ENCODE measurements at regions not wholly inside any gene's neighbourhood (a gene's known extent, or its start where the extent isn't known, plus 50 kb on each side); places are given as distances from the start of the nearest gene placed in this dataset.

- no peak overlapping the region for H3K4me2 ChIP-seq (ENCODE audit: control insufficient read depth, insufficient read depth)
- no peaks in the 10 kb centered on the region for H3K36me3 ChIP-seq (ENCODE audit: control insufficient read depth in 2 of 2, insufficient read depth in 2 of 2, low read length in 1 of 2)
- H4K20me1 ChIP-seq (ENCODE audit: control insufficient read depth, insufficient read depth): no peaks in the 10 kb centered on the region
- H3K27ac ChIP-seq (ENCODE audit: control insufficient read depth, insufficient read depth): no peak overlapping the region
- WGBS (ENCODE audit: insufficient coverage, insufficient replicate concordance, low lambda C conversion rate, missing lambda C conversion rate): 0% methylated on average over 2 of the region's 2 CpGs
- ChIA-PET SMC1A (ENCODE audit: uncharacterized antibody, unreplicated experiment) (no interaction called here), POLR2A (no interaction called here), CTCF (no interaction called here), RAD21 (ENCODE audit: unreplicated experiment) (no interaction called here)
- H3K9ac ChIP-seq (ENCODE audit: control insufficient read depth, insufficient read depth, low read length): no peak overlapping the region
- no peak for TF ChIP-seq ZSCAN29 (IDR thresholded peaks at IDR 0.05)
- TF ChIP-seq TCF12 (IDR thresholded peaks at IDR 0.05; ENCODE audit: low read depth, low read length): no peak
- no peak for TF ChIP-seq IRF3 (IDR thresholded peaks at IDR 0.05)
- no peak for TF ChIP-seq FOS (IDR thresholded peaks at IDR 0.05; ENCODE audit: borderline replicate concordance, extremely low read depth, insufficient read length)
- TF ChIP-seq ZNF622 (IDR thresholded peaks at IDR 0.05): no peak
- TF ChIP-seq TARDBP (IDR thresholded peaks at IDR 0.05; ENCODE audit: borderline replicate concordance): no peak
- no peak for TF ChIP-seq TBL1XR1 (IDR thresholded peaks at IDR 0.05; ENCODE audit: low read depth, low read length)
- TF ChIP-seq FOXK2 (IDR thresholded peaks at IDR 0.05): no peak
- TF ChIP-seq PAX8 (IDR thresholded peaks at IDR 0.05): no peak
- H3K4me1 ChIP-seq (ENCODE audit: control insufficient read depth, insufficient read depth, low read length): no peaks in the 10 kb centered on the region
- H3K9me3 ChIP-seq (replicated peaks; ENCODE audit: control insufficient read depth, insufficient read depth, low read length): no peaks in the 10 kb centered on the region; the same call in 2 of the 3 replicates
- in situ Hi-C loops (cut with MboI): no loop called here
- H3K4me3 ChIP-seq: no peak overlapping the region
- intact Hi-C loops (cut with micrococcal nuclease; ENCODE audit: unreplicated experiment): no loop called here
- no peaks in the 10 kb centered on the region for H3K27me3 ChIP-seq (replicated peaks in 1 of 2; ENCODE audit: control insufficient read depth in 2 of 2, insufficient read depth in 2 of 2, low read length in 1 of 2)
- FAIRE-seq: no peak
- BruUV-seq (replicated peaks): no TSS peak
- no peak overlapping the region for H2AFZ ChIP-seq (ENCODE audit: control insufficient read depth, low read depth, low read length)
- DNase-seq (ENCODE audit: low read depth, low spot score): no peak
- no peak for ATAC-seq
- no peaks in the 10 kb centered on the region for H3K79me2 ChIP-seq (ENCODE audit: control insufficient read depth, insufficient read depth, low read length)
Measured at GRCh38 chr5:3375586-3376311, 219.9 kb upstream of the IRX1 start.

GRCh38 chr5:3373391-3373790, 222.2 kb upstream of the IRX1 start:
- Histone ChIP-seq H3K27ac (ENCODE audit: control insufficient read depth, insufficient read depth) (no peak overlapping the region), H3K27me3 (replicated peaks in 1 of 2; ENCODE audit: control insufficient read depth in 2 of 2, insufficient read depth in 2 of 2, low read length in 1 of 2) (no peaks in the 10 kb centered on the region), H3K9ac (ENCODE audit: control insufficient read depth, insufficient read depth, low read length) (no peak overlapping the region), H4K20me1 (ENCODE audit: control insufficient read depth, insufficient read depth) (no peaks in the 10 kb centered on the region), H3K4me1 (ENCODE audit: control insufficient read depth, insufficient read depth, low read length) (no peaks in the 10 kb centered on the region), H3K9me3 (replicated peaks; ENCODE audit: control insufficient read depth, insufficient read depth, low read length) (no peaks in the 10 kb centered on the region), H3K4me2 (ENCODE audit: control insufficient read depth, insufficient read depth) (no peak overlapping the region), H3K4me3 (no peak overlapping the region), H3K36me3 (ENCODE audit: control insufficient read depth in 2 of 2, insufficient read depth in 2 of 2, low read length in 1 of 2) (no peaks in the 10 kb centered on the region), H3K79me2 (ENCODE audit: control insufficient read depth, insufficient read depth, low read length) (no peaks in the 10 kb centered on the region), H2AFZ (ENCODE audit: control insufficient read depth, low read depth, low read length) (no peak overlapping the region)
- ChIA-PET CTCF (no interaction called here), POLR2A (no interaction called here), RAD21 (ENCODE audit: unreplicated experiment) (no interaction called here), SMC1A (ENCODE audit: uncharacterized antibody, unreplicated experiment) (no interaction called here)
- TF ChIP-seq WRNIP1 (IDR thresholded peaks at IDR 0.05; ENCODE audit: borderline replicate concordance, low read depth, low read length): no peak
- in situ Hi-C loops (cut with MboI): no loop called here
- FAIRE-seq: no peak
- BruUV-seq (replicated peaks): no TSS peak
- ATAC-seq: no peak
- no peak for DNase-seq (ENCODE audit: low read depth, low spot score)
- intact Hi-C loops (cut with micrococcal nuclease; ENCODE audit: unreplicated experiment): no loop called here
